GM18508 (cell line): ENCODE measurements at regions not wholly inside any gene's neighbourhood (a gene's known extent, or its start where the extent isn't known, plus 50 kb on each side); places are given as distances from the start of the nearest gene placed in this dataset.

Experiments used
- ATAC-seq: cut with Tn5 transposase; IDR thresholded peaks from one replicate; pipeline ENCODE4 v1.9.1; 2021; ENCODE audit warnings: moderate number of reproducible peaks; ENCODE audit not compliant: insufficient read depth, unreplicated experiment

GRCh38 chr4:177097291-177097690 lies 212.4 kb upstream of the NEIL3 start:
- no peak for ATAC-seq

GRCh38 chr4:177099211-177099610 lies 210.5 kb upstream of the NEIL3 start:
- no peak for ATAC-seq

GRCh38 chr4:177100307-177100706 lies 209.4 kb upstream of the NEIL3 start:
- ATAC-seq, result no peak

GRCh38 chr4:177103619-177104018 lies 206.1 kb upstream of the NEIL3 start:
- no peak for ATAC-seq

- ATAC-seq, result no peak
Measured at GRCh38 chr4:177105536-177105935, 204.1 kb upstream of the NEIL3 start.

- ATAC-seq, result no peak
Measured at GRCh38 chr4:177107288-177107921, 202.3 kb upstream of the NEIL3 start.

GRCh38 chr4:177108708-177109107 lies 201.0 kb upstream of the NEIL3 start:
- no peak for ATAC-seq

GRCh38 chr4:177109769-177110168 lies 199.9 kb upstream of the NEIL3 start:
- no peak for ATAC-seq

GRCh38 chr4:177116161-177116560 lies 193.5 kb upstream of the NEIL3 start:
- ATAC-seq, result no peak

- no peak for ATAC-seq
Measured at GRCh38 chr4:177117256-177117655, 192.4 kb upstream of the NEIL3 start.

- ATAC-seq, result no peak
Measured at GRCh38 chr4:177118596-177118995, 191.1 kb upstream of the NEIL3 start.

GRCh38 chr4:177119021-177119471 lies 190.6 kb upstream of the NEIL3 start:
- ATAC-seq, result no peak

GRCh38 chr4:177119691-177120090 lies 190.0 kb upstream of the NEIL3 start:
- no peak for ATAC-seq

- no peak for ATAC-seq
Measured at GRCh38 chr4:177123811-177124210, 185.9 kb upstream of the NEIL3 start.

GRCh38 chr4:177124349-177125064 lies 185.2 kb upstream of the NEIL3 start:
- ATAC-seq, result no peak

- ATAC-seq, result no peak
Measured at GRCh38 chr4:177125656-177126055, 184.0 kb upstream of the NEIL3 start.

GRCh38 chr4:177127658-177128057 lies 182.0 kb upstream of the NEIL3 start:
- no peak for ATAC-seq

- no peak for ATAC-seq
Measured at GRCh38 chr4:177128306-177128705, 181.4 kb upstream of the NEIL3 start.

- ATAC-seq, result no peak
Measured at GRCh38 chr4:177131736-177132135, 177.9 kb upstream of the NEIL3 start.

- ATAC-seq, result no peak
Measured at GRCh38 chr4:177147668-177148067, 162.0 kb upstream of the NEIL3 start.

GRCh38 chr4:177155454-177155853 lies 154.2 kb upstream of the NEIL3 start:
- ATAC-seq, result no peak

GRCh38 chr4:177159600-177159999 lies 150.1 kb upstream of the NEIL3 start:
- no peak for ATAC-seq
